ENCODE measurements at regions not wholly inside any gene's neighbourhood (a gene's known extent, or its start where the extent isn't known, plus 50 kb on each side); places are given as distances from the start of the nearest gene placed in this dataset.

DNA sequence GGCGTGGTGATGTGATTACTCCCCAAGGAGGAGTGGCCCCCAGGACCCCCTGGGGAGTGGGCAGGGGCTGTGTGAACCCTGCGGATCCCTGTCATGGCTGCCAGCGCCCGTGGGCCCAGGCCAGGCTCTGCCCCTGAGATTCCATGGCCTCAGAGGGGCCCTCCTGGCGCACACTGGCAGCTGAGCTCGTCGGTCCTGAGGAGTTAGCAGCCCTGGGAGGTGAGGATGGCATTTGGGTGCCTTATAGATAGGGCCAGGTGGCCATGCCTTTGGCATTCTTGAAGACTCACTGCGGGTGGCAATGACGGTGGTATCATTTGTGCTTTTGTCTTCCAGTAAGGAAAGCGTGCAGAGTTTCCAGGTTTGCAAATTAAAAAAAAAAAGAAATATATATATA, 146.8 kb upstream of the GSE1 start:
- Mint-ChIP-seq H3K4me1 (peaks cover 5% of the 10 kb centered on the region), H3K27ac (no peak overlapping the region), H3K27me3 (ENCODE audit: low read depth in 3 of 3) (peaks cover 24 to 50% (median 33%) of the 10 kb centered on the region in 3 donors), H3K36me3 (peaks cover 0 to 2% of the 10 kb centered on the region in 2 donors), H3K9me3 (peaks cover 0 to 5% (median 2%) of the 10 kb centered on the region in 7 donors), H3K4me3 (no peak overlapping the region)
- Histone ChIP-seq H3K27ac (ENCODE audit: low read depth in 1 of 2, low read length in 2 of 2) (no peak overlapping the region), H3K4me1 (ENCODE audit: control insufficient read depth in 1 of 2, insufficient read depth in 2 of 2, low read length in 2 of 2) (peaks cover 3 to 9% of the 10 kb centered on the region in 2 donors), H4K20me1 (ENCODE audit: insufficient read depth, low read length) (no peaks in the 10 kb centered on the region), H3K9me3 (replicated peaks in 1 of 2; ENCODE audit: control insufficient read depth in 1 of 2, insufficient read depth in 1 of 2, low read length in 2 of 2) (peaks cover 0 to 12% of the 10 kb centered on the region in 2 donors), H3K27me3 (ENCODE audit: control insufficient read depth in 2 of 2, insufficient read depth in 2 of 2, low read length in 2 of 2) (peaks cover 13 to 32% of the 10 kb centered on the region in 2 donors), H3K9ac (ENCODE audit: insufficient read depth, low read length, poor library complexity, severe bottlenecking) (no peak overlapping the region), H3K4me3 (replicated peaks in 1 of 3; ENCODE audit: low read depth in 2 of 3, low read length in 3 of 3) (no peak overlapping the region), H3K36me3 (replicated peaks in 1 of 2; ENCODE audit: control insufficient read depth in 1 of 2, insufficient read depth in 2 of 2, low read length in 2 of 2) (no peaks in the 10 kb centered on the region), H2AFZ (ENCODE audit: insufficient read depth, low read depth, low read length, poor library complexity, severe bottlenecking) (no peak overlapping the region), H3K4me2 (replicated peaks; ENCODE audit: extremely low read depth, low read length, poor library complexity, severe bottlenecking) (no peak overlapping the region), H3K79me2 (ENCODE audit: insufficient read depth, low read length) (no peaks in the 10 kb centered on the region)
- intact Hi-C loops (cut with micrococcal nuclease), result no loop called here
- TF ChIP-seq, protein P1, sequence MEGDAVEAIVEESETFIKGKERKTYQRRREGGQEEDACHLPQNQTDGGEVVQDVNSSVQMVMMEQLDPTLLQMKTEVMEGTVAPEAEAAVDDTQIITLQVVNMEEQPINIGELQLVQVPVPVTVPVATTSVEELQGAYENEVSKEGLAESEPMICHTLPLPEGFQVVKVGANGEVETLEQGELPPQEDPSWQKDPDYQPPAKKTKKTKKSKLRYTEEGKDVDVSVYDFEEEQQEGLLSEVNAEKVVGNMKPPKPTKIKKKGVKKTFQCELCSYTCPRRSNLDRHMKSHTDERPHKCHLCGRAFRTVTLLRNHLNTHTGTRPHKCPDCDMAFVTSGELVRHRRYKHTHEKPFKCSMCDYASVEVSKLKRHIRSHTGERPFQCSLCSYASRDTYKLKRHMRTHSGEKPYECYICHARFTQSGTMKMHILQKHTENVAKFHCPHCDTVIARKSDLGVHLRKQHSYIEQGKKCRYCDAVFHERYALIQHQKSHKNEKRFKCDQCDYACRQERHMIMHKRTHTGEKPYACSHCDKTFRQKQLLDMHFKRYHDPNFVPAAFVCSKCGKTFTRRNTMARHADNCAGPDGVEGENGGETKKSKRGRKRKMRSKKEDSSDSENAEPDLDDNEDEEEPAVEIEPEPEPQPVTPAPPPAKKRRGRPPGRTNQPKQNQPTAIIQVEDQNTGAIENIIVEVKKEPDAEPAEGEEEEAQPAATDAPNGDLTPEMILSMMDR (IDR thresholded peaks at IDR 0.05), result no peak
- 94% methylated on average over 7 of the region's 10 CpGs for whole genome bisulfite sequencing (ENCODE audit: insufficient coverage)
- DNase-seq, result no peak

DNA sequence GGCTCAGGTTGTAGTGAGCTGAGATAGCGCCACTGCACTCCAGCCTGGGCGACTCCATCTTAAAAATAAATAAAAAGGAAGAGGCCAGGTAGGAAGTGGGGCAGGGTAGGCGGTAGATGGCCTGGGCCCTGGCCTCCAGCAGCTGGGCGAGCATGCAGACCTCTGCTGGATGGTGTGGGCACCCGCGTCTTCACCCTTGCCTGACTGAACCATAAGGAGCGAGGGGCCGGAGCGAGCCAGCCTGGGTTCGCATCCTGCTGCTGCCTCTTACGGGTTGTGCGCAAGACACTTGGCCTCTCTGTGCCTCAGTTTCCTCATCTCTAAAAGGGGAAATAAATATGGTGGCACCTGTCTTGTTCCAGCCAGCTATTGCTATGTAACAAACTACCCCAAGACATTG, 146.1 kb upstream of the GSE1 start:
- TF ChIP-seq, protein P1 (IDR thresholded peaks at IDR 0.05), result no peak
- intact Hi-C loops (cut with micrococcal nuclease), result no loop called here
- no peaks in the 10 kb centered on the region for H4K20me1 ChIP-seq (ENCODE audit: insufficient read depth, low read length)
- H3K79me2 ChIP-seq (ENCODE audit: insufficient read depth, low read length), result no peaks in the 10 kb centered on the region
- no peak overlapping the region for H3K4me2 ChIP-seq (replicated peaks; ENCODE audit: extremely low read depth, low read length, poor library complexity, severe bottlenecking)
- peaks cover 3% of the 10 kb centered on the region in 2 donors for H3K4me1 ChIP-seq (ENCODE audit: control insufficient read depth in 1 of 2, insufficient read depth in 2 of 2, low read length in 2 of 2)
- Mint-ChIP-seq H3K36me3 (peaks cover 0 to 2% of the 10 kb centered on the region in 2 donors), H3K9me3 (peaks cover 0 to 5% (median 2%) of the 10 kb centered on the region in 7 donors), H3K27ac (no peak overlapping the region), H3K4me3 (no peak overlapping the region), H3K4me1 (peaks cover 5% of the 10 kb centered on the region), H3K27me3 (ENCODE audit: low read depth in 3 of 3) (peaks cover 18 to 43% (median 26%) of the 10 kb centered on the region in 3 donors)
- no peak overlapping the region for H2AFZ ChIP-seq (ENCODE audit: insufficient read depth, low read depth, low read length, poor library complexity, severe bottlenecking)
- no peak overlapping the region for H3K27ac ChIP-seq (ENCODE audit: low read depth in 1 of 2, low read length in 2 of 2)
- no peak overlapping the region for H3K9ac ChIP-seq (ENCODE audit: insufficient read depth, low read length, poor library complexity, severe bottlenecking)
- H3K4me3 ChIP-seq (replicated peaks in 1 of 3; ENCODE audit: low read depth in 2 of 3, low read length in 3 of 3), result no peak overlapping the region
- no peak for DNase-seq
- no peaks in the 10 kb centered on the region for H3K36me3 ChIP-seq (replicated peaks in 1 of 2; ENCODE audit: control insufficient read depth in 1 of 2, insufficient read depth in 2 of 2, low read length in 2 of 2)
- WGBS (ENCODE audit: insufficient coverage), result 99% methylated on average over 11 of the region's 12 CpGs
- peaks cover 10 to 25% of the 10 kb centered on the region in 2 donors for H3K27me3 ChIP-seq (ENCODE audit: control insufficient read depth in 2 of 2, insufficient read depth in 2 of 2, low read length in 2 of 2)
- H3K9me3 ChIP-seq (replicated peaks in 1 of 2; ENCODE audit: control insufficient read depth in 1 of 2, insufficient read depth in 1 of 2, low read length in 2 of 2), result peaks cover 0 to 6% of the 10 kb centered on the region in 2 donors

Data from CD14-positive monocyte (primary cell).